IMR-90 (cell line): ENCODE measurements at regions not wholly inside any gene's neighbourhood (a gene's known extent, or its start where the extent isn't known, plus 50 kb on each side); places are given as distances from the start of the nearest gene placed in this dataset.

ENCODE experiments used
- ATAC-seq: fragments of 200-7000 bp; cut with Tn5 transposase; 2 replicates; pipeline ENCODE4 v1.9.1; 2020; ENCODE audit warnings: low read depth, mild to moderate bottlenecking, moderate library complexity
- BruUV-seq: library from RNA; stranded (reverse); fragments of 400-500 nt; replicated peaks from 2 replicates; lab custom pipeline; 2021; lab: Mats Ljungman, UMichigan
- CTCF ChIA-PET: fragments of 300-600 bp; formaldehyde crosslinking; extraction: SDS; loops from one replicate; lab custom pipeline; 2021; ENCODE audit warnings: antibody characterized with exemption; lab: Yijun Ruan, JAX
- POLR2A ChIA-PET: fragments of 300-600 bp; sonication (Branson Sonifier 250); formaldehyde crosslinking; loops from one replicate; lab custom pipeline; 2022; ENCODE audit warnings: antibody characterized with exemption; ENCODE audit not compliant: unreplicated experiment; lab: Charles Lee
- DNase-seq: peaks from one replicate; pipeline ENCODE4 v3.0.0; 2013
- H2AFZ ChIP-seq: replicated peaks from 2 replicates; pipeline ENCODE3; 2013; ENCODE audit warnings: low read length, mild to moderate bottlenecking; ENCODE audit not compliant: poor library complexity
- H2AK5ac ChIP-seq: 2 replicates; pipeline ENCODE4 v1.6.1; 2013; ENCODE audit warnings: low read depth, low read length, inconsistent platforms
- H2AK9ac ChIP-seq: replicated peaks from 2 replicates; pipeline ENCODE3; 2013; ENCODE audit warnings: mild to moderate bottlenecking, low read depth, low read length, moderate library complexity; ENCODE audit not compliant: poor library complexity
- H2BK120ac ChIP-seq: 2 replicates; pipeline ENCODE4 v1.6.1; 2013; ENCODE audit warnings: low read depth, low read length, inconsistent platforms
- H2BK15ac ChIP-seq: 3 replicates; pipeline ENCODE4 v1.6.1; 2013; ENCODE audit warnings: low read depth, low read length, inconsistent platforms
- H2BK20ac ChIP-seq: 2 replicates; pipeline ENCODE4 v1.6.1; 2013; ENCODE audit warnings: low read depth, mild to moderate bottlenecking, inconsistent platforms, low read length, moderate library complexity
- H2BK5ac ChIP-seq: 2 replicates; pipeline ENCODE4 v1.6.1; 2013; ENCODE audit warnings: mild to moderate bottlenecking, low read depth, low read length, inconsistent platforms; ENCODE audit not compliant: poor library complexity, severe bottlenecking
- H3K14ac ChIP-seq: replicated peaks from 2 replicates; pipeline ENCODE4 v1.6.1; 2013; ENCODE audit warnings: low read depth, low read length, inconsistent platforms
- H3K18ac ChIP-seq: 2 replicates; pipeline ENCODE4 v1.6.1; 2013; ENCODE audit warnings: low read depth, low read length, control low read depth
- H3K23ac ChIP-seq: 2 replicates; pipeline ENCODE4 v1.6.1; 2013; ENCODE audit warnings: low read depth, low read length, inconsistent platforms
- H3K27ac ChIP-seq: 2 replicates; pipeline ENCODE4 v1.5.1; 2013; ENCODE audit warnings: mild to moderate bottlenecking, control low read depth, low read length; ENCODE audit not compliant: insufficient read depth
- H3K27me3 ChIP-seq: 2 replicates; pipeline ENCODE4 v1.6.1; 2013; ENCODE audit warnings: low read length; ENCODE audit not compliant: control insufficient read depth, insufficient read depth
- H3K36me3 ChIP-seq: 2 replicates; pipeline ENCODE4 v1.6.1; 2013; ENCODE audit warnings: low read length, mixed read lengths; ENCODE audit not compliant: control insufficient read depth, insufficient read depth
- H3K4ac ChIP-seq: 2 replicates; pipeline ENCODE4 v1.6.1; 2013; ENCODE audit warnings: low read depth, low read length, inconsistent platforms
- H3K4me1 ChIP-seq: 2 replicates; pipeline ENCODE4 v1.6.1; 2013; ENCODE audit warnings: low read length, mixed read lengths; ENCODE audit not compliant: control insufficient read depth, insufficient read depth
- H3K4me2 ChIP-seq: 2 replicates; pipeline ENCODE4 v1.6.1; 2013; ENCODE audit warnings: low read depth, mild to moderate bottlenecking, control low read depth, low read length, moderate library complexity
- H3K4me3 ChIP-seq: 2 replicates; pipeline ENCODE4 v1.5.1; 2013; ENCODE audit warnings: low read depth, mild to moderate bottlenecking, control low read depth, low read length, moderate library complexity; ENCODE audit not compliant: insufficient read depth
- H3K56ac ChIP-seq: 2 replicates; pipeline ENCODE4 v1.6.1; 2013; ENCODE audit warnings: low read length, inconsistent platforms; ENCODE audit not compliant: insufficient read depth; ENCODE audit errors: extremely low read depth
- H3K79me1 ChIP-seq, 2 experiments: 2 replicates each; pipeline ENCODE4 v1.6.1; 2013; ENCODE audit warnings: low read length in 2 of 2, inconsistent platforms in 1 of 2, low read depth in 1 of 2
- H3K9ac ChIP-seq: 2 replicates; pipeline ENCODE4 v1.6.1; 2013; ENCODE audit warnings: low read depth, low read length, control low read depth
- H3K9me1 ChIP-seq: 2 replicates; pipeline ENCODE4 v1.6.1; 2013; ENCODE audit warnings: low read length, inconsistent platforms; ENCODE audit not compliant: insufficient read depth
- H3K9me3 ChIP-seq: 2 replicates; pipeline ENCODE4 v1.6.1; 2013; ENCODE audit warnings: low read length; ENCODE audit not compliant: control insufficient read depth, insufficient read depth
- H4K20me1 ChIP-seq: 2 replicates; pipeline ENCODE4 v1.6.1; 2013; ENCODE audit warnings: low read length, inconsistent platforms; ENCODE audit not compliant: insufficient read depth
- H4K5ac ChIP-seq: 2 replicates; pipeline ENCODE4 v1.6.1; 2013; ENCODE audit warnings: mild to moderate bottlenecking, low read depth, low read length, control low read depth
- H4K8ac ChIP-seq, 2 experiments: 2 replicates each; pipeline ENCODE4 v1.6.1; 2013; ENCODE audit warnings: low read depth in 2 of 2, low read length in 2 of 2, control low read depth in 1 of 2, inconsistent platforms in 1 of 2
- H4K91ac ChIP-seq: 2 replicates; pipeline ENCODE4 v1.6.1; 2013; ENCODE audit warnings: low read depth, low read length, inconsistent platforms; ENCODE audit not compliant: insufficient read depth
- BHLHE40 ChIP-seq: fragments of 150-350 bp; IDR thresholded peaks from 2 replicates; pipeline ENCODE4 v1.6.1; 2016; ENCODE audit warnings: mild to moderate bottlenecking, low read depth, low read length
- CEBPB ChIP-seq: IDR thresholded peaks from 2 replicates; pipeline ENCODE4 v1.6.1; 2012; ENCODE audit warnings: low read depth, low read length, improper control_type of control experiment
- CHD1 ChIP-seq: IDR thresholded peaks from 2 replicates; pipeline ENCODE4 v1.6.1; 2012; ENCODE audit warnings: low read depth, low read length, improper control_type of control experiment
- FOS ChIP-seq: fragments of 150-350 bp; IDR thresholded peaks from 2 replicates; pipeline ENCODE4 v1.6.1; 2016; ENCODE audit warnings: low read depth, low read length
- MAFK ChIP-seq: IDR thresholded peaks from 2 replicates; pipeline ENCODE4 v1.6.1; 2012; ENCODE audit warnings: low read depth, low read length, improper control_type of control experiment
- MAZ ChIP-seq: IDR thresholded peaks from 2 replicates; pipeline ENCODE4 v1.6.1; 2012; ENCODE audit warnings: low read depth, mild to moderate bottlenecking, low read length, improper control_type of control experiment, moderate library complexity, borderline replicate concordance
- MXI1 ChIP-seq: IDR thresholded peaks from 2 replicates; pipeline ENCODE4 v1.6.1; 2012; ENCODE audit warnings: low read depth, mild to moderate bottlenecking, low read length, moderate library complexity, borderline replicate concordance
- NFE2L2 ChIP-seq: fragments of 150-350 bp; IDR thresholded peaks from 2 replicates; pipeline ENCODE4 v1.6.1; 2016; ENCODE audit warnings: low read depth, mild to moderate bottlenecking, low read length
- POLR2A ChIP-seq: IDR thresholded peaks from 2 replicates; pipeline ENCODE4 v1.6.1; 2012; ENCODE audit warnings: mild to moderate bottlenecking, low read depth, low read length
- RAD21 ChIP-seq: IDR thresholded peaks from 2 replicates; pipeline ENCODE4 v1.6.1; 2012; ENCODE audit warnings: low read length, improper control_type of control experiment
- RCOR1 ChIP-seq: IDR thresholded peaks from 2 replicates; pipeline ENCODE4 v1.6.1; 2012; ENCODE audit warnings: mild to moderate bottlenecking, low read length, improper control_type of control experiment; ENCODE audit not compliant: insufficient replicate concordance
- RFX5 ChIP-seq: IDR thresholded peaks from 2 replicates; pipeline ENCODE4 v1.8.0; 2012; ENCODE audit warnings: low read depth, mild to moderate bottlenecking, low read length, moderate library complexity
- SMC3 ChIP-seq: fragments of 150-350 bp; IDR thresholded peaks from 2 replicates; pipeline ENCODE4 v1.6.1; 2016; ENCODE audit warnings: low read depth, mild to moderate bottlenecking, antibody characterized with exemption, low read length, moderate library complexity
- WGBS, 2 experiments: methylation state at CpG; one replicate each; pipeline versions ENCODE4 v1.1.5 to v1.1.7; 2013; ENCODE audit warnings: missing lambda C conversion rate in 2 of 2; ENCODE audit not compliant: insufficient read length in 1 of 2; ENCODE audit errors: extremely low coverage in 2 of 2; 5-methylcytosine and 5-hydroxymethylcytosine counted together
- dilution Hi-C: fragments of 300-500 bp; cut with HindIII; formaldehyde crosslinking; loops from one replicate; pipeline ENCODE4 v1.14.3; 2018; ENCODE audit warnings: low sequenced_read_pairs; ENCODE audit not compliant: unreplicated experiment
- in situ Hi-C: fragments of 300-500 bp; cut with MboI; formaldehyde crosslinking; loops from 3 replicates; pipeline ENCODE4 v1.14.3; 2019; ENCODE audit warnings: low sequenced_read_pairs, inconsistent platforms, mixed read lengths
- intact Hi-C: fragments of 100-400 bp; cut with micrococcal nuclease; formaldehyde crosslinking; loops from 2 replicates; pipeline ENCODE4 v1.10.0; 2022
- TF ChIP-seq, protein P1 (sequence below): fragments of 150-350 bp; IDR thresholded peaks from 2 replicates; pipeline ENCODE4 v1.6.1; 2017; ENCODE audit warnings: mild to moderate bottlenecking, antibody characterized with exemption, low read length, low read depth
- TF ChIP-seq, protein P2 (sequence below): conservative IDR thresholded peaks from 2 replicates; pipeline ENCODE4 v1.5.1; 2012; ENCODE audit warnings: mild to moderate bottlenecking, low read depth, low read length, improper control_type of control experiment
- TF ChIP-seq, protein P3 (sequence below): fragments of 150-350 bp; IDR thresholded peaks from 2 replicates; pipeline ENCODE4 v1.6.1; 2016; ENCODE audit warnings: low read depth, mild to moderate bottlenecking, low read length, moderate library complexity, borderline replicate concordance

DNA sequence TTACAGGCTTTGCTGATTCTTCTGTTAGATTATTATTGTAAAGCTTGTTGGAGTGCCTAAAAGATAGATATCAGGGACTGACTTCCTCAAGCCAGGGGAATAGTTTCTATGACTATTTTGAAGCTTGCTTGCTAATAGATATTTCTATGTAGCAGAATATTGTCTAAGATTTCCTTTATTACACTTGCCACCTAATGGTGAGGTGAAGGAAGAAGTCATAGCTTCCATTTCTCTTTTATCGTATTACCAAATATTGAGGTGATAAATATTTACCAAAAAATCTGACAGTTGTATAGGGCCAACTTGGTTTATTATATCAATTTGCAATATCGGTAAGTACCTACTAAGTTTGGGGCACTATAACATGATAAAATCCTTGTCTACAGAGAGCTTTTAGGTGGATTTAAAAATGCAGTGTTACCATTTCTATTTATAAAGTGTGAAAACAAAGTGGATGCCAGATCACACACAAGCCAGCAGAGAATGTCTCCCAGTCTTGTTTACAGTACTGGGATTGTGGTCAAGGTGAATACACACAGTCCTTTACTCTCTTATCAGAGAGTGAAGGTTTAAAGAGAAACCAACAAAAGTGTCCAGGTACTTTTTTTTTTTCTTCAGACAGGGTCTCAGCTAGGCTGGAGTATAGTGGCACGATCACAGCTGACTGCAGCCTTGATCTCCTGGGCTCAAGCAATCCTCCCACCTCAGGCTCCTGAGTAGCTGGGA is 137.9 kb downstream of the IGF1 start:
- no peak overlapping the region for H2BK20ac ChIP-seq
- H2BK15ac ChIP-seq: no peak overlapping the region
- POLR2A ChIA-PET: no interaction called here
- no peak overlapping the region for H3K23ac ChIP-seq
- H4K8ac ChIP-seq: no peak overlapping the region
- no peaks in the 10 kb centered on the region for H3K36me3 ChIP-seq
- no peak overlapping the region for H2BK5ac ChIP-seq
- no peaks in the 10 kb centered on the region for H3K9me3 ChIP-seq
- dilution Hi-C loops (no loop called here), intact Hi-C loops (no loop called here), in situ Hi-C loops (no loop called here)
- H2BK120ac ChIP-seq: no peak overlapping the region
- TF ChIP-seq CHD1 (no peak), FOS (no peak), CEBPB (no peak), RCOR1 (no peak), BHLHE40 (no peak), POLR2A (no peak), RAD21 (no peak), MAZ (no peak), MXI1 (no peak), SMC3 (no peak), RFX5 (no peak), NFE2L2 (no peak), MAFK (no peak)
- TF ChIP-seq, protein P1, sequence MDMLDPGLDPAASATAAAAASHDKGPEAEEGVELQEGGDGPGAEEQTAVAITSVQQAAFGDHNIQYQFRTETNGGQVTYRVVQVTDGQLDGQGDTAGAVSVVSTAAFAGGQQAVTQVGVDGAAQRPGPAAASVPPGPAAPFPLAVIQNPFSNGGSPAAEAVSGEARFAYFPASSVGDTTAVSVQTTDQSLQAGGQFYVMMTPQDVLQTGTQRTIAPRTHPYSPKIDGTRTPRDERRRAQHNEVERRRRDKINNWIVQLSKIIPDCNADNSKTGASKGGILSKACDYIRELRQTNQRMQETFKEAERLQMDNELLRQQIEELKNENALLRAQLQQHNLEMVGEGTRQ: no peak
- TF ChIP-seq, protein P2, sequence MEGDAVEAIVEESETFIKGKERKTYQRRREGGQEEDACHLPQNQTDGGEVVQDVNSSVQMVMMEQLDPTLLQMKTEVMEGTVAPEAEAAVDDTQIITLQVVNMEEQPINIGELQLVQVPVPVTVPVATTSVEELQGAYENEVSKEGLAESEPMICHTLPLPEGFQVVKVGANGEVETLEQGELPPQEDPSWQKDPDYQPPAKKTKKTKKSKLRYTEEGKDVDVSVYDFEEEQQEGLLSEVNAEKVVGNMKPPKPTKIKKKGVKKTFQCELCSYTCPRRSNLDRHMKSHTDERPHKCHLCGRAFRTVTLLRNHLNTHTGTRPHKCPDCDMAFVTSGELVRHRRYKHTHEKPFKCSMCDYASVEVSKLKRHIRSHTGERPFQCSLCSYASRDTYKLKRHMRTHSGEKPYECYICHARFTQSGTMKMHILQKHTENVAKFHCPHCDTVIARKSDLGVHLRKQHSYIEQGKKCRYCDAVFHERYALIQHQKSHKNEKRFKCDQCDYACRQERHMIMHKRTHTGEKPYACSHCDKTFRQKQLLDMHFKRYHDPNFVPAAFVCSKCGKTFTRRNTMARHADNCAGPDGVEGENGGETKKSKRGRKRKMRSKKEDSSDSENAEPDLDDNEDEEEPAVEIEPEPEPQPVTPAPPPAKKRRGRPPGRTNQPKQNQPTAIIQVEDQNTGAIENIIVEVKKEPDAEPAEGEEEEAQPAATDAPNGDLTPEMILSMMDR: no peak
- TF ChIP-seq, protein P3, sequence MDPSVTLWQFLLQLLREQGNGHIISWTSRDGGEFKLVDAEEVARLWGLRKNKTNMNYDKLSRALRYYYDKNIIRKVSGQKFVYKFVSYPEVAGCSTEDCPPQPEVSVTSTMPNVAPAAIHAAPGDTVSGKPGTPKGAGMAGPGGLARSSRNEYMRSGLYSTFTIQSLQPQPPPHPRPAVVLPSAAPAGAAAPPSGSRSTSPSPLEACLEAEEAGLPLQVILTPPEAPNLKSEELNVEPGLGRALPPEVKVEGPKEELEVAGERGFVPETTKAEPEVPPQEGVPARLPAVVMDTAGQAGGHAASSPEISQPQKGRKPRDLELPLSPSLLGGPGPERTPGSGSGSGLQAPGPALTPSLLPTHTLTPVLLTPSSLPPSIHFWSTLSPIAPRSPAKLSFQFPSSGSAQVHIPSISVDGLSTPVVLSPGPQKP: no peak
- H3K14ac ChIP-seq: no peak overlapping the region
- CTCF ChIA-PET: no interaction called here
- no peak overlapping the region for H4K91ac ChIP-seq
- no peak overlapping the region for H4K5ac ChIP-seq
- ATAC-seq (no peak), DNase-seq (no peak)
- H3K27me3 ChIP-seq: no peaks in the 10 kb centered on the region
- no peak overlapping the region for H3K4me2 ChIP-seq
- H3K18ac ChIP-seq: no peak overlapping the region
- no peaks in the 10 kb centered on the region for H4K20me1 ChIP-seq
- H3K56ac ChIP-seq: no peak overlapping the region
- no CpG with 5 or more reads among the region's 3 CpGs for WGBS, 2 experiments
- no peak overlapping the region for H2AFZ ChIP-seq
- no peak overlapping the region for H3K27ac ChIP-seq
- no peaks in the 10 kb centered on the region for H3K9me1 ChIP-seq
- no peaks in the 10 kb centered on the region for H3K79me1 ChIP-seq
- no peak overlapping the region for H2AK5ac ChIP-seq
- no peak overlapping the region for H3K9ac ChIP-seq
- peaks cover 2% of the 10 kb centered on the region; the same call in 1 of the 2 replicates for H3K4me1 ChIP-seq
- no peak overlapping the region for H3K4me3 ChIP-seq
- H3K4ac ChIP-seq: no peak overlapping the region
- no peak overlapping the region for H2AK9ac ChIP-seq
- BruUV-seq: no TSS peak
